ENCODE measurements at regions not wholly inside any gene's neighbourhood (a gene's known extent, or its start where the extent isn't known, plus 50 kb on each side); places are given as distances from the start of the nearest gene placed in this dataset.

DNA sequence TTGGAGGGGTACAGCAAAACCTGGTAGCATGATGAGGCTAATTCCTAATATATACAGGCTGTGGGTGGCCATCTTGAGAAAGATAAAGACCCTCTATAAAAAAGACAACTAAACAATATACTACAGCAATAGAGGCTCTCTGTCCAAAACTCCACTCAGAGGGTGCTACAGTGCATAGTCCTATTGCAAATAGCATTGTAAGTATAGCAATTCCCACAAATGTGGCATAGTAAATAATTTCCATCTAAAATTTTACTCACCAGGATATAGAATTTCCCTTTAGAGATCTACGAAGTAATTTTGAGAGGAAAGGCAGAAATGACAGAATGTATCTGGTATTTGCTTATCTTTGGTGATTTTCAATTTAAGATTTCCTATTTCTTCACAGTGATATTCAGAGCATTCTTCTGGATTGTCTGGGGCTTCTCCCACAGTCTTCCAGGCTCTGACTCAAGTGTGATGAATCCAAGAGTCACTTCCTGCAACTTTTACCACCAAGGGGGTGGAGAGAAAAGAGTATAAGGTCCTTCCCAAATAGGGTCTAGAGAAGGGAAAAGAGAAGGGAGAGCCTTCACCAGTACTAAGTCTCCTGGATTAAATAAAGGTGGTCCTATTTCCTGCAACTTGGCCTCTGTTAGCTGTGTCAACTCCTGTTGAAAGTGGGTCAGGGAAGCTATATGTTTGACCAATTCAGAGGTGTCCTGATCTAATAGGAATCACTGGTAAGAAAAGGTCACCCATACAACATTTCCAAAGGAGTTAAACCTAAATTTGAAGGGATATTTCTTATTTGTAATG, 1054.7 kb upstream of the CNTN5 start:
- Histone ChIP-seq H3K4me1 (no peaks in the 10 kb centered on the region; the same call in 1 of the 2 replicates), H3K4me3 (ENCODE audit: low read depth, low read length) (no peak overlapping the region), H3K27me3 (no peaks in the 10 kb centered on the region), H3K36me3 (no peaks in the 10 kb centered on the region), H3K9me3 (no peaks in the 10 kb centered on the region)
- DNase-seq = no peak
- TF ChIP-seq, protein P1, sequence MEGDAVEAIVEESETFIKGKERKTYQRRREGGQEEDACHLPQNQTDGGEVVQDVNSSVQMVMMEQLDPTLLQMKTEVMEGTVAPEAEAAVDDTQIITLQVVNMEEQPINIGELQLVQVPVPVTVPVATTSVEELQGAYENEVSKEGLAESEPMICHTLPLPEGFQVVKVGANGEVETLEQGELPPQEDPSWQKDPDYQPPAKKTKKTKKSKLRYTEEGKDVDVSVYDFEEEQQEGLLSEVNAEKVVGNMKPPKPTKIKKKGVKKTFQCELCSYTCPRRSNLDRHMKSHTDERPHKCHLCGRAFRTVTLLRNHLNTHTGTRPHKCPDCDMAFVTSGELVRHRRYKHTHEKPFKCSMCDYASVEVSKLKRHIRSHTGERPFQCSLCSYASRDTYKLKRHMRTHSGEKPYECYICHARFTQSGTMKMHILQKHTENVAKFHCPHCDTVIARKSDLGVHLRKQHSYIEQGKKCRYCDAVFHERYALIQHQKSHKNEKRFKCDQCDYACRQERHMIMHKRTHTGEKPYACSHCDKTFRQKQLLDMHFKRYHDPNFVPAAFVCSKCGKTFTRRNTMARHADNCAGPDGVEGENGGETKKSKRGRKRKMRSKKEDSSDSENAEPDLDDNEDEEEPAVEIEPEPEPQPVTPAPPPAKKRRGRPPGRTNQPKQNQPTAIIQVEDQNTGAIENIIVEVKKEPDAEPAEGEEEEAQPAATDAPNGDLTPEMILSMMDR (IDR thresholded peaks at IDR 0.05; ENCODE audit: low read depth, low read length) = no peak

DNA sequence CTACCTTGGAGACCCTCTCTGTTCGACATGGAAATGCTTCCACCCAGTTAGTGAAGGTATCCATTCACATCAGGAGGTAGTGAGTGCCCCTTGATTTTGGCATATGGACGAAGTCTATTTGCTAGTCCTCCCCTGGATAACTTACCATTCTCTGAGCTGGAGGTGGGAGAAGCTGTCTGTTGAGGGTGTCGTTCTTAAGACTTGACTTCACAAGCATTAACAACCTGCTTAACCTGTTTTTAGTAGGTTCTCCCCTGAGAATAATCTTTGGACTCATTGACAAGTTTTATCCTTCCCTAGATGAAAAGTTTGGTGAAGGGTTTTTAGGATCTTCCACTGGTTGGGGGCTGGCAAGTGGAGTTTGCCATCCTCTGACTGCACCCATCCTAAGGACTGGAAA, 1053.8 kb upstream of the CNTN5 start:
- TF ChIP-seq, protein P1 (IDR thresholded peaks at IDR 0.05; ENCODE audit: low read depth, low read length) = no peak
- no peak for DNase-seq
- H3K4me3 ChIP-seq (ENCODE audit: low read depth, low read length) = no peak overlapping the region

DNA sequence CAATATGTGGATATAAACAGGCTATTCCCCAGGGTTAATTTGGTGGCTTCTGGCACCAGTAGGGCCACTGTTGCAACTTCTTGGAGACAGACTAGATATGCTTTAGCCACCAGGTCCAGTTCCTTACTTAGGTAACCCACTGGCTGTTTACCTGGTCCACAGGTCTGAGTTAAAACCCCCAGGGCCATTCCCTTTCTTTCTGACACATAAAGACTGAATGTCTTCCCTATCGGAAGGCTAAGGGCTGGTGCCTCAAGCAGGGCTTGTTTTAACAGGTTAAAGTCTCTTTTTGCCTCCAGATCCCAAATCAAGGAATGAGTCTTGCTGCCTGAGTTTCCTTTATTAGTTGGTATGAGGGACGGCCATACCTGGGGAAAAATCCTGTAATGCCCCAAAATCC, 1052.7 kb upstream of the CNTN5 start:
- no peaks in the 10 kb centered on the region for H3K27me3 ChIP-seq
- no peaks in the 10 kb centered on the region; the same call in 1 of the 2 replicates for H3K4me1 ChIP-seq

More for the DNA sequence above, 1053.8 kb upstream of the CNTN5 start:
- H3K36me3 ChIP-seq = no peaks in the 10 kb centered on the region
- no peaks in the 10 kb centered on the region; the same call in 1 of the 2 replicates for H3K4me1 ChIP-seq
- no peaks in the 10 kb centered on the region for H3K9me3 ChIP-seq
- no peaks in the 10 kb centered on the region for H3K27me3 ChIP-seq

DNA sequence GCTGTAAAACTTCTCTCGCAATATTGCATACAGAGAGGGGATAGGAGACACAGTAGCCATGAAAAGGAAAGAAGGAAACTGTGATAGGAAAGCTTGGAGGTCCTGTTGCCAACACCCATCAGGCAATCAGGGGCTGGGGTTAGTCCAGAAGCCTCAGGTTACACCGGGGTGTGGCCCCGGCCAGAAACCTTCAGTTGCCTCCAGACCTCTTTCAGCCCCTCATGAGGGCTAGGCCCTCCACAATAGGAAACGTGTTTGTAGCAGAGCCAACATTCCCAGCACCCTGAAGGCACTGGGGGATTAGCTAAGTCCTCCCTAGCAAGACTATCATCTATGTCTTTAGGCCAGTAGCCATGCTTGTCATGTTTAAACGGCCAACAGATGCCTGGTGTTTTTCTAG, 1048.0 kb upstream of the CNTN5 start:
- no peaks in the 10 kb centered on the region for H3K9me3 ChIP-seq
- no peaks in the 10 kb centered on the region; the same call in 1 of the 2 replicates for H3K4me1 ChIP-seq
- H3K4me3 ChIP-seq (ENCODE audit: low read depth, low read length) = no peak overlapping the region
- TF ChIP-seq, protein P1 (IDR thresholded peaks at IDR 0.05; ENCODE audit: low read depth, low read length) = no peak
- no peaks in the 10 kb centered on the region for H3K36me3 ChIP-seq
- DNase-seq = no peak
- no peaks in the 10 kb centered on the region for H3K27me3 ChIP-seq

More for the DNA sequence above, 1052.7 kb upstream of the CNTN5 start:
- Histone ChIP-seq H3K4me3 (ENCODE audit: low read depth, low read length) (no peak overlapping the region), H3K9me3 (no peaks in the 10 kb centered on the region), H3K36me3 (no peaks in the 10 kb centered on the region)
- DNase-seq = no peak
- TF ChIP-seq, protein P1 (IDR thresholded peaks at IDR 0.05; ENCODE audit: low read depth, low read length) = no peak

DNA sequence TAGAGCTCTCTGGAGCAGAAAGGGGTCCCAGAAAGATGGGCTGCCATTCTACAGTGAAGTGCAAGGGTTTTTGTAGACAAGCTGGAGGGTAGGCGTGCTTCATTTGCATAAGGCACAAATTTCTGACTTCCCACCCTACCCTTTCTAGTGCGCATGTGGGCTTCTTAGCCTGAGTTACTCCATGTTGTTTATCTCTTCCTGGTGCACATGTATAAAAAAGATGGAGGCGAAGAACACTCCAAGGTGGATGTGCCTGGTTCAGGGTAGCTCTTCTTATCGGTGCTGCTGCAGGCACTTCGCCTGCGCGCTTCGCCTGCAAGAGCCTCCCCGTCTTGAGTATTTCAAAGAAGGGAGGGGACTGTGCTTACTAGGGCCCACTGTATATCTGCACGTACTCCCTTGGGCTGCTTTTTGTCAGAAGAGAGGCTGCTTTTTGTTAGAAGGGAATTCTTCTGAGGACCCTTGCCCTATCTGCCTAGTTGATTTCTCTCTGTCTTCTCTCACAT, 1047.3 kb upstream of the CNTN5 start:
- H3K4me1 ChIP-seq = no peaks in the 10 kb centered on the region; the same call in 1 of the 2 replicates
- DNase-seq = no peak
- no peaks in the 10 kb centered on the region for H3K9me3 ChIP-seq

More for the DNA sequence above, 1047.3 kb upstream of the CNTN5 start:
- Histone ChIP-seq H3K27me3 (no peaks in the 10 kb centered on the region), H3K4me3 (ENCODE audit: low read depth, low read length) (no peak overlapping the region), H3K36me3 (no peaks in the 10 kb centered on the region)
- TF ChIP-seq, protein P1 (IDR thresholded peaks at IDR 0.05; ENCODE audit: low read depth, low read length) = no peak

All from BE2C (cell line).